Stomach (tissue), 8 donors: ENCODE measurements at regions not wholly inside any gene's neighbourhood (a gene's known extent, or its start where the extent isn't known, plus 50 kb on each side); places are given as distances from the start of the nearest gene placed in this dataset.

Experiments used
- DNase-seq, 2 donors: peaks; one replicate each; pipeline versions ENCODE4 v3.0.0 to v3.0.0-alpha.2; 2013 to 2019
- H3K27ac ChIP-seq, 5 donors: fragments of 200-600 bp in 4 of 5; sonication (generic) in 4 of 5; one replicate each; pipeline ENCODE4 v1.5.1; 2013 to 2019; ENCODE audit warnings: mild to moderate bottlenecking in 1 of 5, moderate library complexity in 1 of 5
- H3K27me3 ChIP-seq, 3 donors: fragments of 200-600 bp; sonication (generic); one replicate each; pipeline ENCODE4 v1.5.1; 2017 to 2019; ENCODE audit warnings: mixed run types in 1 of 3
- H3K36me3 ChIP-seq, 4 donors: fragments of 200-600 bp; sonication (generic); 1 replicate in 3 of 4; 2 replicates in 1 of 4; pipeline ENCODE4 v1.5.1; 2016 to 2019
- H3K4me1 ChIP-seq, 4 donors: fragments of 200-600 bp; sonication (generic); one replicate each; pipeline ENCODE4 v1.5.1; 2016 to 2019
- H3K4me3 ChIP-seq, 4 donors: fragments of 200-600 bp; sonication (generic) in 3 of 4; one replicate each; pipeline ENCODE4 v1.5.1; 2016 to 2019; ENCODE audit warnings: mild to moderate bottlenecking in 1 of 4
- H3K9me3 ChIP-seq, 4 donors: fragments of 200-600 bp; sonication (generic); one replicate each; pipeline ENCODE4 v1.5.1; 2016 to 2019
- EP300 ChIP-seq: sonication (generic); formaldehyde crosslinking; IDR thresholded peaks from one replicate; pipeline ENCODE4 v1.6.1; 2017; ENCODE audit warnings: antibody characterized with exemption
- POLR2A ChIP-seq, 4 donors: fragments of 450-650 bp; IDR thresholded peaks; one replicate each; pipeline ENCODE4 v1.6.1; 2016; ENCODE audit warnings: antibody characterized with exemption in 4 of 4, control low read depth in 2 of 4, mild to moderate bottlenecking in 1 of 4, moderate library complexity in 1 of 4
- POLR2AphosphoS5 ChIP-seq, 3 donors: sonication (generic); formaldehyde crosslinking; IDR thresholded peaks; one replicate each; pipeline ENCODE4 v1.6.1; 2016; ENCODE audit warnings: antibody characterized with exemption in 3 of 3
- WGBS, 5 donors: extraction: QIAGEN DNeasy Blood & Tissue Kit in 3 of 5; methylation state at CpG; one replicate each; pipeline versions ENCODE4 v1.1.5 to v1.1.7; 2013 to 2018; 5-methylcytosine and 5-hydroxymethylcytosine counted together
- intact Hi-C: fragments of 100-400 bp; cut with DNase I; formaldehyde crosslinking; loops from one replicate; pipeline ENCODE4 v1.15.1; 2023; ENCODE audit warnings: low total_unique reads
- TF ChIP-seq, protein P1 (sequence below), 7 experiments: fragments of 450-650 bp in 4 of 7; fragments of 200-600 bp in 3 of 7; sonication (generic) in 3 of 7; IDR thresholded peaks; one replicate each; pipeline ENCODE4 v1.5.1; 2016 to 2019; ENCODE audit warnings: antibody characterized with exemption in 7 of 7, control low read depth in 2 of 7, mild to moderate bottlenecking in 1 of 7
- donor health status: healthy with polysubstance abuse.
- donor health status: Bipolar disorder and iron deficiency.
- donor health status: healthy.

GRCh38 chr11:32510039-32510438, 73.6 kb upstream of the EIF3M start:
- DNase-seq: no peak
- intact Hi-C loops: no loop called here
- H3K27ac ChIP-seq: no peak overlapping the region
- TF ChIP-seq, protein P1, sequence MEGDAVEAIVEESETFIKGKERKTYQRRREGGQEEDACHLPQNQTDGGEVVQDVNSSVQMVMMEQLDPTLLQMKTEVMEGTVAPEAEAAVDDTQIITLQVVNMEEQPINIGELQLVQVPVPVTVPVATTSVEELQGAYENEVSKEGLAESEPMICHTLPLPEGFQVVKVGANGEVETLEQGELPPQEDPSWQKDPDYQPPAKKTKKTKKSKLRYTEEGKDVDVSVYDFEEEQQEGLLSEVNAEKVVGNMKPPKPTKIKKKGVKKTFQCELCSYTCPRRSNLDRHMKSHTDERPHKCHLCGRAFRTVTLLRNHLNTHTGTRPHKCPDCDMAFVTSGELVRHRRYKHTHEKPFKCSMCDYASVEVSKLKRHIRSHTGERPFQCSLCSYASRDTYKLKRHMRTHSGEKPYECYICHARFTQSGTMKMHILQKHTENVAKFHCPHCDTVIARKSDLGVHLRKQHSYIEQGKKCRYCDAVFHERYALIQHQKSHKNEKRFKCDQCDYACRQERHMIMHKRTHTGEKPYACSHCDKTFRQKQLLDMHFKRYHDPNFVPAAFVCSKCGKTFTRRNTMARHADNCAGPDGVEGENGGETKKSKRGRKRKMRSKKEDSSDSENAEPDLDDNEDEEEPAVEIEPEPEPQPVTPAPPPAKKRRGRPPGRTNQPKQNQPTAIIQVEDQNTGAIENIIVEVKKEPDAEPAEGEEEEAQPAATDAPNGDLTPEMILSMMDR (IDR thresholded peaks at IDR 0.05): no peak
- no peak for TF ChIP-seq EP300
- TF ChIP-seq POLR2AphosphoS5 (IDR thresholded peaks at IDR 0.05): no peak
- no peaks in the 10 kb centered on the region for H3K27me3 ChIP-seq
- H3K4me3 ChIP-seq: no peak overlapping the region
- WGBS, 5 donors: 22 to 37% (median 29%) methylated on average over 3 of the region's 3 CpGs
- no peaks in the 10 kb centered on the region for H3K4me1 ChIP-seq
- no peaks in the 10 kb centered on the region for H3K9me3 ChIP-seq
- H3K36me3 ChIP-seq: no peaks in the 10 kb centered on the region

DNA sequence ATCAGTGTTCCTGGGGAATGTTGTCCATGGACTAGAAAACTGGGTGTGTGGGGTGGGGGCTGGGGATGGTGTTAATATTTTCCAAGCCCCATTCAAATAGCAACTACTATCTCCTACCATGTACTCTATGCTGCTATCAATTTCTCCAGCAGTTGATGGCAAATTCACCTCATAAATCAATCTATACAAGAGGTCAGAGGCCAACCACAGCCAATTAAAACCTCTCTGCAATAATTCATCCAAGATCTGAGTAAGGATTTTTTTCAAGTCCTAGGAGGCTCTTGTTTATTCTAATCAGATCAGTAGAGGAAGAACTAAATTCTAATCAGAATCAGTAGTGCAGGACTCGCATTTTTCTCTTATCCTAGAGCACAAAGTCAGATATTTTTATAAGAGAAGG, 73.4 kb upstream of the WT1 start:
- no peak overlapping the region for H3K4me3 ChIP-seq
- H3K4me1 ChIP-seq: no peaks in the 10 kb centered on the region
- TF ChIP-seq POLR2A (IDR thresholded peaks at IDR 0.05) (no peak), POLR2AphosphoS5 (IDR thresholded peaks at IDR 0.05) (no peak), EP300 (no peak)
- TF ChIP-seq, protein P1 (IDR thresholded peaks at IDR 0.05): no peak
- H3K36me3 ChIP-seq: no peaks in the 10 kb centered on the region
- WGBS, 5 donors: 32 to 53% (median 44%) methylated on average over 1 of the region's 1 CpG
- no peaks in the 10 kb centered on the region for H3K9me3 ChIP-seq
- no peak for DNase-seq
- no peak overlapping the region for H3K27ac ChIP-seq
- intact Hi-C loops: no loop called here
- no peaks in the 10 kb centered on the region for H3K27me3 ChIP-seq

- intact Hi-C loops: no loop called here
- WGBS, 5 donors: 74 to 82% (median 81%) methylated on average over 5 of the region's 5 CpGs
- H3K4me1 ChIP-seq: no peaks in the 10 kb centered on the region
Observed at GRCh38 chr11:32500001-32500400, 64.7 kb upstream of the WT1 start.

DNA sequence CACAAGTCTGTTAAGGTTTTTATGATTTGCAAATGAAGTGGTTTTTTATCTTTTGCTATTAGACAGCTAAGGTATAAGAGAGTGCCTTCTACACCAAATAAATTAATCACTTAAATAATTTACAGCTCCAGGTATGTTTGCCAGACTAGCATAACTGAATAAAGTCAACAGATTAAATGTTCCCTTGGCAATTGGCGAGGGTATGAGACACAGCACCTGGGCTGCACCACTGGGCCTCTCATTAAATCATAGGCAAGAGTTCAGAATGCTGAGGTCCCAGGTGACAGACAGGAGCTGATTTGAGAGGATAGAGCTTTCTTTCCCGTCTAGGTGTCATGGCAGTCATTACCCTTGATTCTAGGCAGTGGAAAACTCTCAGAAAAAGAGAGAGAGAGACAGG, 62.6 kb upstream of the WT1 start:
- Histone ChIP-seq H3K9me3 (no peaks in the 10 kb centered on the region), H3K4me1 (no peaks in the 10 kb centered on the region), H3K27me3 (no peaks in the 10 kb centered on the region), H3K4me3 (no peak overlapping the region), H3K36me3 (no peaks in the 10 kb centered on the region), H3K27ac (peak overlapping the region in 2 of 5 donors; percentile 20 to 39)
- TF ChIP-seq POLR2AphosphoS5 (IDR thresholded peaks at IDR 0.05) (no peak), EP300 (no peak), POLR2A (IDR thresholded peaks at IDR 0.05) (no peak)
- TF ChIP-seq, protein P1 (IDR thresholded peaks at IDR 0.05): no peak
- 21 to 46% (median 25%) methylated on average over 2 of the region's 2 CpGs for WGBS, 5 donors
- peak in 1 of 2 donors; percentile 44 for DNase-seq
- intact Hi-C loops: no loop called here

More at GRCh38 chr11:32500001-32500400, 64.7 kb upstream of the WT1 start:
- TF ChIP-seq POLR2AphosphoS5 (IDR thresholded peaks at IDR 0.05): no peak
- no peak for TF ChIP-seq POLR2A (IDR thresholded peaks at IDR 0.05)
- TF ChIP-seq EP300: no peak
- TF ChIP-seq, protein P1 (IDR thresholded peaks at IDR 0.05): no peak
- H3K27ac ChIP-seq: no peak overlapping the region
- DNase-seq: no peak
- H3K27me3 ChIP-seq: no peaks in the 10 kb centered on the region
- no peaks in the 10 kb centered on the region for H3K36me3 ChIP-seq
- H3K4me3 ChIP-seq: no peak overlapping the region
- H3K9me3 ChIP-seq: no peaks in the 10 kb centered on the region
